H1 (cell line): ENCODE measurements at regions not wholly inside any gene's neighbourhood (a gene's known extent, or its start where the extent isn't known, plus 50 kb on each side); places are given as distances from the start of the nearest gene placed in this dataset.

ENCODE experiments used
- CTCF ChIA-PET: fragments of 300-600 bp; sonication (Branson Sonifier 250); formaldehyde crosslinking; loops from one replicate; lab custom pipeline; 2021; ENCODE audit not compliant: partially characterized antibody; lab: Charles Lee
- POLR2A ChIA-PET: fragments of 300-600 bp; sonication (Branson Sonifier 250); formaldehyde crosslinking; loops from one replicate; lab custom pipeline; 2021; ENCODE audit warnings: inconsistent platforms; ENCODE audit not compliant: partially characterized antibody; lab: Charles Lee
- DNase-seq, 2 experiments: peaks; one replicate each; pipeline versions ENCODE4 v3.0.0 to v3.0.0-alpha.2; 2010 to 2022; ENCODE audit warnings: low spot score in 2 of 2, low read depth in 1 of 2, mixed read lengths in 1 of 2
- FAIRE-seq: peaks from 2 replicates; lab custom pipeline; 2011; peaks lifted over from hg19 to GRCh38; lab: Jason Lieb, UNC
- H2AFZ ChIP-seq: 2 replicates; pipeline ENCODE4 v1.8.1; 2012; ENCODE audit warnings: low read length, inconsistent platforms
- H2AK5ac ChIP-seq: 2 replicates; pipeline ENCODE4 v1.6.1; 2013; ENCODE audit warnings: low read depth, low read length
- H2BK120ac ChIP-seq: replicated peaks from 2 replicates; pipeline ENCODE3; 2013; ENCODE audit warnings: low read depth, low read length, inconsistent platforms
- H2BK12ac ChIP-seq: 2 replicates; pipeline ENCODE4 v1.6.1; 2013; ENCODE audit warnings: low read depth, low read length
- H2BK15ac ChIP-seq: 2 replicates; pipeline ENCODE4 v1.6.1; 2013; ENCODE audit warnings: low read length
- H2BK20ac ChIP-seq: 2 replicates; pipeline ENCODE4 v1.6.1; 2013; ENCODE audit warnings: low read length
- H2BK5ac ChIP-seq: 2 replicates; pipeline ENCODE4 v1.6.1; 2013; ENCODE audit warnings: low read depth, low read length
- H3K14ac ChIP-seq: 2 replicates; pipeline ENCODE4 v1.6.1; 2013; ENCODE audit warnings: inconsistent platforms; ENCODE audit not compliant: insufficient read length
- H3K18ac ChIP-seq: 2 replicates; pipeline ENCODE4 v1.6.1; 2013; ENCODE audit warnings: low read length; ENCODE audit errors: extremely low read depth
- H3K23ac ChIP-seq: 2 replicates; pipeline ENCODE4 v1.6.1; 2013; ENCODE audit warnings: inconsistent platforms; ENCODE audit not compliant: insufficient read length
- H3K23me2 ChIP-seq: 2 replicates; pipeline ENCODE4 v1.6.1; 2013; ENCODE audit warnings: low read depth, low read length
- H3K27ac ChIP-seq: 2 replicates; pipeline ENCODE4 v1.6.1; 2011; ENCODE audit warnings: low read depth, low read length, inconsistent platforms
- H3K27me3 ChIP-seq, 4 experiments: replicated peaks in 1 of 4; 1 replicate in 1 of 4; 2 replicates in 3 of 4; pipeline versions ENCODE4 v1.6.1 to v1.8.1; 2011 to 2013; ENCODE audit warnings: low read length in 3 of 4, mild to moderate bottlenecking in 3 of 4, inconsistent platforms in 2 of 4, mixed read lengths in 2 of 4, moderate library complexity in 1 of 4; ENCODE audit not compliant: control insufficient read depth in 3 of 4, insufficient read depth in 3 of 4; ENCODE audit errors: extremely low read depth in 1 of 4
- H3K36me3 ChIP-seq, 4 experiments: 2 replicates each; pipeline versions ENCODE4 v1.6.1 to v1.8.1; 2011 to 2013; ENCODE audit warnings: mild to moderate bottlenecking in 4 of 4, low read length in 3 of 4, moderate library complexity in 2 of 4, control low read depth in 1 of 4, inconsistent platforms in 1 of 4; ENCODE audit not compliant: insufficient read depth in 4 of 4, control insufficient read depth in 2 of 4
- H3K4ac ChIP-seq: replicated peaks from 2 replicates; pipeline ENCODE3; 2013; ENCODE audit warnings: low read length, low read depth, mixed read lengths, inconsistent platforms; ENCODE audit not compliant: insufficient read length
- H3K4me1 ChIP-seq, 4 experiments: replicated peaks in 1 of 4; 1 replicate in 1 of 4; 2 replicates in 3 of 4; pipeline versions ENCODE4 v1.6.1 to v1.8.1; 2011 to 2013; ENCODE audit warnings: low read length in 3 of 4, inconsistent platforms in 2 of 4, mixed read lengths in 1 of 4; ENCODE audit not compliant: insufficient read depth in 4 of 4, control insufficient read depth in 3 of 4
- H3K4me2 ChIP-seq, 2 experiments: 2 replicates each; pipeline versions ENCODE4 v1.6.1 to v1.8.1; 2011 to 2013; ENCODE audit warnings: low read depth in 2 of 2, low read length in 2 of 2, control low read depth in 1 of 2, inconsistent platforms in 1 of 2, mild to moderate bottlenecking in 1 of 2; ENCODE audit not compliant: insufficient read depth in 1 of 2
- H3K4me3 ChIP-seq, 4 experiments: fragments of 200-600, 300-600 bp in 1 of 4; sonication (generic), shearing (Covaris generic), sonication (Bioruptor Twin) in 1 of 4; 2 replicates each; pipeline versions ENCODE4 v1.5.1 to v1.8.1; 2011 to 2016; ENCODE audit warnings: low read length in 4 of 4, low read depth in 3 of 4, control low read depth in 2 of 4, inconsistent platforms in 2 of 4, mild to moderate bottlenecking in 2 of 4, mixed read lengths in 1 of 4, moderate library complexity in 1 of 4; ENCODE audit not compliant: insufficient read depth in 2 of 4; ENCODE audit errors: extremely low read depth in 1 of 4
- H3K56ac ChIP-seq: replicated peaks from 2 replicates; pipeline ENCODE3; 2013; ENCODE audit warnings: low read depth, mild to moderate bottlenecking, mixed read lengths, low read length, inconsistent platforms; ENCODE audit not compliant: insufficient read length
- H3K79me1 ChIP-seq: 2 replicates; pipeline ENCODE4 v1.6.1; 2013; ENCODE audit warnings: low read depth, low read length, control low read depth
- H3K79me2 ChIP-seq, 2 experiments: 2 replicates each; pipeline versions ENCODE4 v1.6.1 to v1.8.1; 2012 to 2013; ENCODE audit warnings: low read length in 2 of 2, mild to moderate bottlenecking in 2 of 2, inconsistent platforms in 1 of 2; ENCODE audit not compliant: insufficient read depth in 2 of 2, control insufficient read depth in 1 of 2
- H3K9ac ChIP-seq, 4 experiments: replicated peaks in 1 of 4; 1 replicate in 1 of 4; 2 replicates in 3 of 4; pipeline versions ENCODE4 v1.6.1 to v1.8.1; 2011 to 2013; ENCODE audit warnings: low read depth in 3 of 4, low read length in 3 of 4, control low read depth in 2 of 4, mild to moderate bottlenecking in 2 of 4, moderate library complexity in 2 of 4, inconsistent platforms in 1 of 4; ENCODE audit errors: extremely low read depth in 1 of 4
- H3K9me3 ChIP-seq, 2 experiments: 2 replicates each; pipeline versions ENCODE4 v1.6.1 to v1.8.1; 2012 to 2013; ENCODE audit warnings: mild to moderate bottlenecking in 2 of 2, moderate library complexity in 2 of 2, control low read depth in 1 of 2, inconsistent platforms in 1 of 2, low read depth in 1 of 2, low read length in 1 of 2, mixed read lengths in 1 of 2; ENCODE audit not compliant: insufficient read depth in 2 of 2
- H4K20me1 ChIP-seq, 2 experiments: replicated peaks in 1 of 2; 2 replicates each; pipeline versions ENCODE3 to v1.8.1; 2011 to 2013; ENCODE audit warnings: inconsistent platforms in 2 of 2, low read length in 2 of 2, mild to moderate bottlenecking in 1 of 2; ENCODE audit not compliant: insufficient read depth in 2 of 2, control insufficient read depth in 1 of 2
- H4K5ac ChIP-seq: 2 replicates; pipeline ENCODE4 v1.6.1; 2013; ENCODE audit warnings: low read length, low read depth, mixed read lengths, inconsistent platforms; ENCODE audit not compliant: insufficient read length
- H4K8ac ChIP-seq: 2 replicates; pipeline ENCODE4 v1.8.0; 2013; ENCODE audit warnings: mild to moderate bottlenecking, moderate library complexity, low read length, inconsistent platforms; ENCODE audit not compliant: insufficient read depth; ENCODE audit errors: extremely low read depth
- H4K91ac ChIP-seq: replicated peaks from 2 replicates; pipeline ENCODE3; 2013; ENCODE audit warnings: low read length, mixed read lengths, inconsistent platforms; ENCODE audit not compliant: insufficient read length
- BCL11A ChIP-seq, 2 experiments: IDR thresholded peaks; one replicate each; pipeline ENCODE4 v1.6.1; 2011; ENCODE audit warnings: low read depth in 2 of 2, low read length in 2 of 2, mild to moderate bottlenecking in 2 of 2
- JUN ChIP-seq: IDR thresholded peaks from 2 replicates; pipeline ENCODE4 v1.6.1; 2011; ENCODE audit warnings: low read depth, mild to moderate bottlenecking, improper control_type of control experiment, low read length
- RAD21 ChIP-seq, 2 experiments: IDR thresholded peaks in 1 of 2; conservative IDR thresholded peaks in 1 of 2; 2 replicates each; pipeline ENCODE4 v1.6.1; 2011; ENCODE audit warnings: low read depth in 2 of 2, low read length in 2 of 2, improper control_type of control experiment in 1 of 2, inconsistent platforms in 1 of 2, mild to moderate bottlenecking in 1 of 2, moderate library complexity in 1 of 2
- RBBP5 ChIP-seq: IDR thresholded peaks from 2 replicates; pipeline ENCODE4 v1.7.1; 2012; ENCODE audit warnings: low read depth, mild to moderate bottlenecking, inconsistent platforms, low read length, moderate library complexity, borderline replicate concordance
- SAP30 ChIP-seq: fragments of 300-600 bp; sonication (generic); IDR thresholded peaks from 2 replicates; pipeline ENCODE4 v1.7.1; 2012; ENCODE audit warnings: low read length, moderate library complexity, mild to moderate bottlenecking, inconsistent platforms; ENCODE audit not compliant: insufficient read depth, insufficient replicate concordance
- SUZ12 ChIP-seq: fragments of 200-600 bp; sonication (generic); IDR thresholded peaks from 2 replicates; pipeline ENCODE4 v1.6.1; 2012; ENCODE audit warnings: mild to moderate bottlenecking, inconsistent platforms, low read length, moderate library complexity, mixed read lengths
- WGBS, 2 experiments: shearing (Covaris generic) in 1 of 2; methylation state at CpG; one replicate each; pipeline versions ENCODE4 v1.1.6 to v1.1.7; 2013 to 2015; ENCODE audit warnings: low lambda C conversion rate in 2 of 2, mixed read lengths in 2 of 2, inconsistent platforms in 1 of 2, low coverage in 1 of 2, missing lambda C conversion rate in 1 of 2; ENCODE audit not compliant: insufficient replicate concordance in 2 of 2, insufficient coverage in 1 of 2, insufficient read length in 1 of 2; ENCODE audit errors: extremely low coverage in 1 of 2, missing lambda C conversion rate in 1 of 2; 5-methylcytosine and 5-hydroxymethylcytosine counted together
- TF ChIP-seq, protein P1 (sequence below), 3 experiments: IDR thresholded peaks; 1 replicate in 2 of 3; 2 replicates in 1 of 3; pipeline versions ENCODE4 v1.5.1 to v1.6.1; 2011; ENCODE audit warnings: low read length in 3 of 3, mild to moderate bottlenecking in 3 of 3, inconsistent platforms in 2 of 3, low read depth in 1 of 3, moderate library complexity in 1 of 3; ENCODE audit not compliant: insufficient read depth in 1 of 3; ENCODE audit errors: control extremely low read depth in 1 of 3
- TF ChIP-seq, protein P2 (sequence below): IDR thresholded peaks from 2 replicates; pipeline ENCODE4 v1.6.1; 2012; ENCODE audit warnings: inconsistent platforms

DNA sequence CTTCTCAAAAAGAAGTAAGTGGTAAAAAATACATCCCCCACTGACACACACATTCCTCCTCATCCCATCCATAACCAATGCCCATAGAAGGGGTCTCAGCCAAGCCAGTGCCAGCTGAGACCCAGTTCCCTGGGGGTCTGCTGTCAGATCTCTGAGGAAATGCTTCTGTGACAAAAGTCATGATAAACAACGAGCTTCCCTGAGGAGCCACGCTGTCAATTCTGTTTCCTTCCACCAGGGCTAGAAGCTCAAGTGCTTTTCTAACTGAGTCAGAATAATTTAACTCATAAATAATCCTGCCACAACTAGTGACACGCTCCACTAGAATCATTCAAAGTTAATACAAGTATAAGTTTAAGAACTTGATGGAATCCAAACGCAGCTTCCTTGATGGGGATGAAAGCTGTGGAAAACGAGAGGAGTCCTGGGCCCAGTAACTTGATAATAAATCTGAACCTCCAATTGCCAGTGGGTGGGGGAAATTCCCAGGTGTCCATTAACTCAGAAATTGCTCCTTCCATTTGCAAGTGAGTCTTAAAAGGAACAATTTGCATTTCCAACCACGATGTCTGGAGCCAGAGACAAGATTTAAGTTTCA lies 348.7 kb upstream of the LMCD1 start:
- Histone ChIP-seq H2BK20ac (no peak overlapping the region), H3K18ac (no peak overlapping the region), H3K9ac (no peak overlapping the region), H2BK12ac (no peak overlapping the region), H3K23ac (no peak overlapping the region), H2BK5ac (no peak overlapping the region), H3K27ac (no peak overlapping the region), H3K4me2 (no peak overlapping the region), H3K4ac (no peak overlapping the region), H3K36me3 (no peaks in the 10 kb centered on the region), H4K5ac (no peak overlapping the region), H2BK15ac (no peak overlapping the region), H4K8ac (no peak overlapping the region), H3K4me3 (no peak overlapping the region), H3K79me1 (no peaks in the 10 kb centered on the region), H3K9me3 (no peaks in the 10 kb centered on the region), H3K79me2 (no peaks in the 10 kb centered on the region), H3K4me1 (no peaks in the 10 kb centered on the region), H3K14ac (no peak overlapping the region), H2AK5ac (no peak overlapping the region), H2AFZ (no peak overlapping the region), H4K20me1 (no peaks in the 10 kb centered on the region), H3K56ac (no peak overlapping the region), H2BK120ac (no peak overlapping the region), H3K27me3 (no peaks in the 10 kb centered on the region), H4K91ac (no peak overlapping the region), H3K23me2 (no peaks in the 10 kb centered on the region; the same call in 1 of the 2 replicates)
- ChIA-PET CTCF (interaction anchor here (0.7 to 2.1 kb wide), 10 partner anchors 8 to 87 kb away, joined by 3 to 7 read pairs (median 3); no protein-coding TSS in a partner anchor), POLR2A (no interaction called here)
- DNase-seq: no peak
- 97% methylated on average over 4 of the region's 6 CpGs; no CpG with 5 or more reads in 1 of the 2 experiments for WGBS, 2 experiments
- no peak for FAIRE-seq
- TF ChIP-seq, protein P1, sequence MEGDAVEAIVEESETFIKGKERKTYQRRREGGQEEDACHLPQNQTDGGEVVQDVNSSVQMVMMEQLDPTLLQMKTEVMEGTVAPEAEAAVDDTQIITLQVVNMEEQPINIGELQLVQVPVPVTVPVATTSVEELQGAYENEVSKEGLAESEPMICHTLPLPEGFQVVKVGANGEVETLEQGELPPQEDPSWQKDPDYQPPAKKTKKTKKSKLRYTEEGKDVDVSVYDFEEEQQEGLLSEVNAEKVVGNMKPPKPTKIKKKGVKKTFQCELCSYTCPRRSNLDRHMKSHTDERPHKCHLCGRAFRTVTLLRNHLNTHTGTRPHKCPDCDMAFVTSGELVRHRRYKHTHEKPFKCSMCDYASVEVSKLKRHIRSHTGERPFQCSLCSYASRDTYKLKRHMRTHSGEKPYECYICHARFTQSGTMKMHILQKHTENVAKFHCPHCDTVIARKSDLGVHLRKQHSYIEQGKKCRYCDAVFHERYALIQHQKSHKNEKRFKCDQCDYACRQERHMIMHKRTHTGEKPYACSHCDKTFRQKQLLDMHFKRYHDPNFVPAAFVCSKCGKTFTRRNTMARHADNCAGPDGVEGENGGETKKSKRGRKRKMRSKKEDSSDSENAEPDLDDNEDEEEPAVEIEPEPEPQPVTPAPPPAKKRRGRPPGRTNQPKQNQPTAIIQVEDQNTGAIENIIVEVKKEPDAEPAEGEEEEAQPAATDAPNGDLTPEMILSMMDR (IDR thresholded peaks at IDR 0.05; ENCODE audit: control extremely low read depth in 1 of 3, insufficient read depth in 1 of 3, low read depth in 1 of 3, low read length in 3 of 3): peak in 1 of 3 experiments; percentile 15; a peak in 1 of 4 replicates
- no peak for TF ChIP-seq BCL11A (IDR thresholded peaks at IDR 0.05; ENCODE audit: low read depth in 2 of 2, low read length in 2 of 2)
- TF ChIP-seq, protein P2, sequence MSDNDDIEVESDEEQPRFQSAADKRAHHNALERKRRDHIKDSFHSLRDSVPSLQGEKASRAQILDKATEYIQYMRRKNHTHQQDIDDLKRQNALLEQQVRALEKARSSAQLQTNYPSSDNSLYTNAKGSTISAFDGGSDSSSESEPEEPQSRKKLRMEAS: no peak
- TF ChIP-seq RAD21 (IDR thresholded peaks at IDR 0.05 in 1 of 2, conservative IDR thresholded peaks at IDR 0.05 in 1 of 2; ENCODE audit: low read depth in 2 of 2, low read length in 2 of 2): peak in 1 of 2 experiments; percentile 2; a peak in 1 of 4 replicates
- no peak for TF ChIP-seq JUN
- TF ChIP-seq SAP30: no peak
- no peak for TF ChIP-seq RBBP5
- TF ChIP-seq SUZ12: no peak
